OCI-LY3 (cell line): ENCODE measurements at regions not wholly inside any gene's neighbourhood (a gene's known extent, or its start where the extent isn't known, plus 50 kb on each side); places are given as distances from the start of the nearest gene placed in this dataset.

Experiments used
- CTCF ChIP-seq: fragments of 200-600, 300-600 bp; sonication (generic); IDR thresholded peaks from 2 replicates; pipeline ENCODE4 v1.5.1; 2014; ENCODE audit warnings: antibody characterized with exemption, low read length, low read depth
- EZH2phosphoT487 ChIP-seq: fragments of 200-600 bp; shearing (Covaris generic); IDR thresholded peaks from 2 replicates; pipeline ENCODE4 v1.6.1; 2018; ENCODE audit warnings: antibody characterized with exemption, mixed run types, low read depth

GRCh38 chr7:47188136-47188535 is 393.8 kb downstream of the TNS3 start:
- TF ChIP-seq CTCF (no peak), EZH2phosphoT487 (no peak)
